BJ (cell line): ENCODE measurements at regions not wholly inside any gene's neighbourhood (a gene's known extent, or its start where the extent isn't known, plus 50 kb on each side); places are given as distances from the start of the nearest gene placed in this dataset.

Source experiments
- CTCF ChIA-PET: fragments of 350-600 bp; formaldehyde crosslinking; extraction: SDS; loops from one replicate; lab custom pipeline; 2021; ENCODE audit warnings: antibody characterized with exemption, inconsistent platforms; lab: Yijun Ruan, JAX
- POLR2A ChIA-PET: fragments of 300-600 bp; sonication (Branson Sonifier 250); formaldehyde crosslinking; extraction: SDS; loops from one replicate; lab custom pipeline; 2021; ENCODE audit warnings: antibody characterized with exemption; lab: Charles Lee
- DNase-seq: peaks from one replicate; pipeline ENCODE4 v3.0.0-alpha.2; 2011; ENCODE audit warnings: low read depth
- H3K27me3 ChIP-seq: 2 replicates; pipeline ENCODE4 v1.6.0; 2011; ENCODE audit warnings: low read length; ENCODE audit not compliant: control insufficient read depth, insufficient read depth
- H3K36me3 ChIP-seq: 2 replicates; pipeline ENCODE4 v1.5.1; 2011; ENCODE audit warnings: low read length; ENCODE audit not compliant: control insufficient read depth, insufficient read depth
- H3K4me3 ChIP-seq: 2 replicates; pipeline ENCODE4 v1.5.1; 2011; ENCODE audit warnings: low read depth, mild to moderate bottlenecking, control low read depth, low read length
- TF ChIP-seq, protein P1 (sequence below): IDR thresholded peaks from 2 replicates; pipeline ENCODE4 v1.5.1; 2011; ENCODE audit warnings: low read depth, mild to moderate bottlenecking, control low read depth, inconsistent platforms, low read length, moderate library complexity; ENCODE audit not compliant: insufficient read depth

DNA sequence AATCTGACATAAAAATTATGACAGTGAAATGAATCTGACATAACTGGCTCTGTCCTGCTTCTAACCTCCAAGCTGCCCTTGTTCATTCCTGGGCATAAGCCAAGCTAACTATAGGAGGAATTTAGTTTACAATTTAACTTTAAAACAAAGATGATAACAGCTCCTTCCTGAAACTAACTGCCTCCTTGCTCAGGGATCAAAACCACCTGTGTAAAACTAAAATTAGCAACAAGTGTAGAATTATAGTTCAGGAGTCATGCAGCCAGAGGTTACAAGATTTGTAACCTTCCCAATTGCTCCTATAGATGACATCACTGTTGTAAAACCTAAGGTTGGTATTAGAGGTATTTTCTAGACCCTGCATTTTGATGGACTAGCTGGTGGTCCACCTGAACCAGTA, 256.4 kb upstream of the POM121L12 start:
- no peak for DNase-seq
- ChIA-PET POLR2A (no interaction called here), CTCF (no interaction called here)
- no peaks in the 10 kb centered on the region for H3K36me3 ChIP-seq
- H3K27me3 ChIP-seq = no peaks in the 10 kb centered on the region
- TF ChIP-seq, protein P1, sequence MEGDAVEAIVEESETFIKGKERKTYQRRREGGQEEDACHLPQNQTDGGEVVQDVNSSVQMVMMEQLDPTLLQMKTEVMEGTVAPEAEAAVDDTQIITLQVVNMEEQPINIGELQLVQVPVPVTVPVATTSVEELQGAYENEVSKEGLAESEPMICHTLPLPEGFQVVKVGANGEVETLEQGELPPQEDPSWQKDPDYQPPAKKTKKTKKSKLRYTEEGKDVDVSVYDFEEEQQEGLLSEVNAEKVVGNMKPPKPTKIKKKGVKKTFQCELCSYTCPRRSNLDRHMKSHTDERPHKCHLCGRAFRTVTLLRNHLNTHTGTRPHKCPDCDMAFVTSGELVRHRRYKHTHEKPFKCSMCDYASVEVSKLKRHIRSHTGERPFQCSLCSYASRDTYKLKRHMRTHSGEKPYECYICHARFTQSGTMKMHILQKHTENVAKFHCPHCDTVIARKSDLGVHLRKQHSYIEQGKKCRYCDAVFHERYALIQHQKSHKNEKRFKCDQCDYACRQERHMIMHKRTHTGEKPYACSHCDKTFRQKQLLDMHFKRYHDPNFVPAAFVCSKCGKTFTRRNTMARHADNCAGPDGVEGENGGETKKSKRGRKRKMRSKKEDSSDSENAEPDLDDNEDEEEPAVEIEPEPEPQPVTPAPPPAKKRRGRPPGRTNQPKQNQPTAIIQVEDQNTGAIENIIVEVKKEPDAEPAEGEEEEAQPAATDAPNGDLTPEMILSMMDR = no peak
- H3K4me3 ChIP-seq = no peak overlapping the region

DNA sequence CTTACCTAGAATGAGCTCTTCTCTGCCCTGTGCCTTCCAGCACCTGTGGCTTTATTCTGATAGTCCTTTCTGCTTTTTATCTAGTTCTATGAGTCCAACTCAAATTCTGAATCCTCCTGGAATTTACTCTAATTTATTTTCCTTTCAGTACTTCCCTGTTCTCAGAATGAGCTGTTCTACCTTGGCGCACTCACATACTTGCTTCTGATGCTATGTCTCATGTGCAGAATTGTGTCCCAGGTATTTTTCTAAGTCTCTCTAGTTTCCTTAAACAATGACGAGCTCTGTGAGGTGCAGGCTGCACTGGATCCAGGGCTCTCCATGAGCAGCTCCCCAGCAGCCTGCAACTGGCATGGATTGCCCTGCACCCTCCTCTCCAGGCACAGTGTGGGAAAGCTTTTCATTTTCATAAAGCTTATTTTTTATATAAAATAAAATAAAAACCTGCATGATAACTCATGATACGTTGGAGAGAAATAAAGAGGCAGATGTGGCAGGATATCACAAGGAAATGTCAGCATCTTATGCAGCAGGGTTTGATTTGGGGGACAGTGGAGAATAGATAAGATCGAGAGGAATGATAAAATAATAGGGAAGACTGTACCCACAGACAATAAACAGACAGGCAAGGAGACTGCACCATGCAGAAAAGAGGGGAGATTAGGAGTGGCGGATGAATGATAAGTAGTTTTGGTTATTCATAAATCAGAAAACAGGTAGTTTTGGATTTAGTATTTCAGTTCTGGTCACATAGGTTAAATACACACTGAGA, 258.2 kb upstream of the POM121L12 start:
- Histone ChIP-seq H3K36me3 (no peaks in the 10 kb centered on the region), H3K4me3 (no peak overlapping the region), H3K27me3 (no peaks in the 10 kb centered on the region)
- ChIA-PET POLR2A (no interaction called here), CTCF (no interaction called here)
- DNase-seq = no peak
- TF ChIP-seq, protein P1 = no peak

- H3K4me3 ChIP-seq = no peak overlapping the region
- no peak for DNase-seq
- CTCF ChIA-PET = no interaction called here
- no peaks in the 10 kb centered on the region for H3K36me3 ChIP-seq
- POLR2A ChIA-PET = no interaction called here
- no peaks in the 10 kb centered on the region for H3K27me3 ChIP-seq
- TF ChIP-seq, protein P1 = no peak
These were observed 259.6 kb upstream of the POM121L12 start for GRCh38 chr7:52775876-52776275.

GRCh38 chr7:52771177-52771576, 264.3 kb upstream of the POM121L12 start:
- CTCF ChIA-PET = no interaction called here
- no peaks in the 10 kb centered on the region for H3K27me3 ChIP-seq
- no peak overlapping the region for H3K4me3 ChIP-seq
- H3K36me3 ChIP-seq = no peaks in the 10 kb centered on the region
- TF ChIP-seq, protein P1 = no peak
- no peak for DNase-seq
- POLR2A ChIA-PET = no interaction called here

DNA sequence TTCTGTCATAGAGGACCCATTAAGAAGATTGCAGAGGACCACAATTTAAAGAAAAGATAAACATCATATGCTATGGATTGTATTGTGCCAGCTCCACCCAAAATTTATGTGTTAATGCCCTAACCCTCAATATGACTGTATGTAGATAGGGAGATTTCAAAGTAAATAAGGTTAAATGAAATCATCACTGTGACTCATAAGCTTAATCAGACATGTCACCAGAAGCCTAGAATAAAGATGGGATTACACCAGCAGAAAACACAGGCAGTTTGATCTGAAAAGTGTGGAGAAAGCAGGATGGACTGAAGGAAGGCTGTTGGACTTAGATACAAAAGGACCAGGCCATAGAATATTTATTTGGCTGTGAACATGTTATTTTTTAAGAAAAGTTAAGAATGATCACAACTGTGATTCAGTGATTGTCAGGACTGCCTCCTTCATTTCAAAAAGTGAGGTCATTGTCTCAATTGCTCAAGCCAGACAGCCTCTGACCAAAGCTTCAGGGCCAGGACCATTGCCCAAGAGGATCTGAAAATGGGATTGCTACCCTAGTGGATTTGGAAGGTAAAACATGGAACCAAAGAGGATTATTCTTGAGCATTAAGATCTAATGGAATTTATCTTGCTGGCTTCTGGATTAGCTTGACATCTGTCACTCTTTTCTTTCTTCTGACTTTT, 270.8 kb upstream of the POM121L12 start:
- no peak overlapping the region for H3K4me3 ChIP-seq
- TF ChIP-seq, protein P1 = no peak
- no peaks in the 10 kb centered on the region for H3K27me3 ChIP-seq
- no peaks in the 10 kb centered on the region for H3K36me3 ChIP-seq
- ChIA-PET CTCF (no interaction called here), POLR2A (no interaction called here)
- no peak for DNase-seq
